LoVo (cell line): ENCODE measurements at regions not wholly inside any gene's neighbourhood (a gene's known extent, or its start where the extent isn't known, plus 50 kb on each side); places are given as distances from the start of the nearest gene placed in this dataset.
A peak's percentile ranks its signal among the peaks of the same experiment; 100 is the strongest.

Experiments
- DNase-seq: peaks from one replicate; pipeline ENCODE4 v3.0.0-alpha.2; 2016; ENCODE audit warnings: low spot score

DNA sequence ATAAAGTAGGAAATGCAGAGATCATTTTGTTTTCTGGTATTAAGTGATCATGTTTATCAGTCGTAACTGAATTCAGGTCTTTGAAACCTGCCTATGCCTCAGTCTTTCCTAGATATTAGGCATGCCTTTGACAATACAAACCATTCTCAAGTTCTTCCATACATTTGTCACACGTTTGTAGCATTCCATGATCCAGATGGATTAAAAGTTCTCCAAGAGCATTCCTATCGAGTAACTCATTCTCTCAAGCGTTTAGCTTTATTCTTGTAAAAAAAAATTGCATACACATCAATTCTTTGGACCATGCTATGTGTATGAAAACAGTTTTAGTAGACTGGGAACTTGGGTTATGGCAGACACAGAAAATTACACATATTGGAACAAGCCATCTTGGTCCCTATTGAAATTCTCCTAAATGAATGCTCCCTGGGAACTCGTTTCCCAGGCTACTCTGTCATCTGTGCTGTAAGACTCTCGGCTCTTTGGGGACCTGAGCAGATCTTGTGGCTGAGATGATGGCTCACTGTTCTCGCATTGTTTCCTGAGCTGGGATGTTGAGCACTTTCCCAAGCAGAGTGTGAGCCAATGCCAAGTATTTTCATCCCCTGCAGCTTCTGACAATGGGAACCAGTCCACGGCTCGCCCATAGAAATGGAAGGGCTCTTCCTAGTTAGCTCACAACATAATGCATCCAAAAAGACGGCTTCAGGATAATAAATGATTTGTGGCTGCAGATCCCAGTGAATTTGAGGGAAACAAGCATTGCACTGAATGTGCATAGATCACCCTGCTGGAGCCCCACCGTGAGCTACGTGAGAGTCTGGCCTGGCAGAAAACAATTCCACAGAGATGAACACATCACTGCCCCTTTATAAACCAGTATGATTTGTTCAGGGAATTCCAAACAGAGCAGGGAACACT lies 230.2 kb downstream of the IRX1 start:
- no peak for DNase-seq

DNA sequence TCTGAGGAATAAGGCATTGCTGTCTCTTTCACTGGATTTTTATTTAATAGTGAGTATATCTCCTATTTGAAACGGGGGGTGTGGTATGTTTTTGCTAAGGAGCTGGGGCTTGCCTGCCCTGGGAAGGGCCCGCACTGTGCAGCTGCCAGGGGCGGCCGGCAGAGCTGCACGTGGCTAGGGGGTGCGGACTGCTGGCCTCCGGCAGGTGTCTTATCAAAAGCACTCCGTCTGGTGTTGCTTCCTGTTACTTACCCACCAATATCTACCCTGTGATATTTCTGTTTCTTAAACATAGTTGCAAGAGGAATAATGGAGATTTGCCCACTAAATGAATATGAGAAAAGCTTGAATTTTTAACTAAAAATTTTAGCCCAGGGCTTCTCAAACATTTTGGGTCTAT lies 232.0 kb downstream of the IRX1 start:
- no peak for DNase-seq

DNA sequence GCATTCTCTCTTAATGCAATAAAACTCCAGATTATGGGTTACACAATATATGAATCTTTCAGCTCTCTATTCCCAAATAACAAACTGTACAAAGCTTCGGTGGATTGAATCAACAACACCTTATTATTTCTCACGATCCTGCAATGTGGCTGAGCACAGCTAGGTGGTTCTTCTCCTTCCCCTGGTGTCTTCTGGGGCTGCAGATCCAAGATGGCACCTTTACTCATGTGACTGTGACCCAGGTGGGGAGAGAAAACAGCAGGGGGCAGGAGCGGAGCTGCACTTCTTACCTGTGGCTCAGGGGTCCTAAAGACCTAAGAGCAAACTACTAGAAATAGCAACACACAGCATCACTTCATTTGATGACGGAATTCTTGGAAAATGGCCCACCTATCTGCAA lies 233.1 kb downstream of the IRX1 start:
- no peak for DNase-seq

DNA sequence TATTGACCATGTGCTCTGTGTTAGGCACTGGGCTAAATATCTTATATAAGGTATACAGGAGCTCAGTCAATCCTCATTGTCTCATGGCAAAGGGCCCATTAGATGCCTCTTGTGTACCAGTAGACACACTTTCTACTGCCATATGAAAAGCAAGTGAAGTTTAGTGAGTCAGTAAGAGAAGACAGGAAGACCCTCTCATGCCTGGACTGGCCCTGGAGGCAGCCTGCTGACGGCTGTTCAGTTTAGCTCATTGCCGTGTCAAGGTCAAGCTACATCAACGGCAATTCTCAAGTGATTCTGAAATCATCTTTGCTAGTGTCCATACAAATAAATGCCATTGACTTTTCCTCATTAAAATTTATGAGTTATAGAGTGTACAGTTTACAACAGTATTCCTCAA lies 237.9 kb downstream of the IRX1 start:
- no peak for DNase-seq

DNA sequence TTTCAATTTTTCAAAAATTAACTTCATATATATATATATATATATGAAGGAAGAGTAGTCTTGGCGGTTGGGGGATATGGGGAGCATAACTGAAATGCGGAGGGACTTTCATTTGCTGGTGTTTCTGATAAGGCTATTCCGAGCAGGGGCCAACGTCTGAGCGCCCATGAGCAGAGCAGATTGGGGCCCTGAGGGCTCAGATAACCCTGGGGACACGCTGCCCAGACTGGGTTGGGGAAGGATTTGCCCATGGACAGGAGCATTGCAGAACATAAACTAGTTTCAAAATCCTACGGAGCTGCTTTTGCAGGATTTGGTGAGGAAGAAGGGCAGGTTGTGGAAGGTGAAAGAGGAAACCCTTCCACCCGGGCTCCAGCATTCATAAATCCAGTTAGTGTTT lies 240.2 kb downstream of the IRX1 start:
- DNase-seq: no peak

DNA sequence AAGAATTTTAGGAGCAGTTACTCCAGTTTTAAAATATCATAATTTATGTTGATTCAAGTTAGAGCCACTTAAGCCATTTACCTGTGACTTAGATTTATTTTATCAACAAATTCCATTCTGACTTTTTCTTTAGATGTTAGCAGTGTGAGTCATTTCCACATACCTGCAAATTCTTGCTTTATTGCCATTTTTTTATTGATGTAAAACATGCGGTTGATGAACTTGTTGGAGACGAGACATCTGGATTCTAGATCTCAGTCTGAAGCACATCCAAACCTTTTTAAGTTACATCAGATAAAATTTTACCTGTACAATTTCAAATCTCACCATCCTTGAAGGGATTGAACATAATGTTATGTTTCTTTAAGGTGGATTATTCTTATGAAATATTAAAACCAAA lies 240.9 kb downstream of the IRX1 start:
- peak; percentile 1 for DNase-seq

DNA sequence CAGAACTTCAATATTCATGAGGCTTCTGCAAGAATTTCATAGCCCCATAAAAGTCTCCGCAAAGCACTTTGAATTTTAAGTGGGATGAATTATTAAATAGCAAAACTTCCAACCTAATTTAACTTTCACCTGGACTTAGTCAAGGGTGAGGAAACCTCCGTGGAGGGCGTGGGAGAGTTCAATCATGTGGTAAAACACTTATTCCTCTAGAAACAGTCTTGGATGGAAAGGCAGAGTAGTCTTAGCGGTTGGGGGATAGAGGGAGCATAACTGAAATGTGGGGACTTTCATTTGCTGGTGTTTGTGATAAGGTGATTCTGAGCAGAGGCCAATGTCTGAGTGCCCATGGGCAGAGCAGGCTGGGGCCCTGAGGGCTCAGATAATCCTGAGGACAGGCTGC lies 241.9 kb downstream of the IRX1 start:
- DNase-seq: no peak

DNA sequence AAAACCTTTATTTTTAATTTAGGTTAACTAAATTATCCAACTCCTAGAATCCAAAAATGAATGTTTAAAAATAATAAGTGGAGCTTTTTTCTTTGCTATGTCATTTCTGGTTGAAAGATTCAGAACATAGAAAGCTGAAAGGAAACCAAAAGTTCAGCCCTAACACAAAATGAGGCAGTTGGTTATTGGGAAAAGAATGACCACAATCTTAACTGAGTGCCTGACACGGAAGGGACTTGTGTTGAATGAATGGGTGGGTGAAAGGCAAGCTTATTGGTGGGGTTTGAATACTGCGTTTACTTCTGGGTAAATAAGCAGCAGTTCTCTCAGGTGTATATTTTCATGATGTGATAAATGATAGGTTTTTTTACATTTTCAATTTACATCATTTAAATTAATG lies 243.5 kb downstream of the IRX1 start:
- no peak for DNase-seq

DNA sequence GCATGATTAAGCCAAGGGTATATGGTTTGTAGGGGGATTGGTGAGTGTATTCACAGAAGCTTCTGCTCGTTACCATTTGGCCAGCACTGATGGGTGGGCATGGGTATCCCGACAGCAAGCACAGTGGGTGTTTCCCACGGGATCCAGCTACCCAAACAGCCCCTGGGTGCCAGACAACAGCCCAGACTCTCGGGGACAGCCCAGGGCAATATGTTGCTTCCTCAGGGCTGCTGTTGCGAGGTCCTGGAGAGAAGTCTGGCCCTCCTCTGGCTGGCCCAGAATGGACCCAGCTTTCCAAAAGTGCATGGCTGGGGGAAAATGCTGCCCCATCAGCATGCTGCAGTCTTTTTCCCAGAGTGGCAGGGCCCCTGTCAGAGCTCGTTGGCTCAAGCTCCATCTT lies 247.0 kb downstream of the IRX1 start:
- DNase-seq: no peak

DNA sequence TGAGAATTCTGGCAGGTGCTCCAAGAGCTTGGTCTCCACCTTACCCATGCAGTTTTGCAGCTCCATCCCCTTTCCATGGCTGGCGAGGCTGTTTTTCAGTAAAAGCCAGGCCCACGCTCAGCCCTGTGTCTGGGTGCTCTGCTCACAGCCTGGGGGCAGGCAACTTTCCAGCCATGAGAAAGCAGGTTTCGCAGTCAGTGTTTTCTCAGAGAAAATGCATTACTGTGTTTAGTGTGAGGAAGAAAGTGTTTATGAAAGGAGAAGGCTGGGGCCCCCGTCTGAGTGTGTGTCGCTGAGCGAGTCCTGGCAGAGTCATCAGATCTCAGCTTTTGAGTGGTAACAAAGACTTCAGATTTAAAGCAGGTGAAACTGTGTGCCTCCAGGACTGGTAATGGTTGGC lies 248.1 kb downstream of the IRX1 start:
- DNase-seq: no peak

DNA sequence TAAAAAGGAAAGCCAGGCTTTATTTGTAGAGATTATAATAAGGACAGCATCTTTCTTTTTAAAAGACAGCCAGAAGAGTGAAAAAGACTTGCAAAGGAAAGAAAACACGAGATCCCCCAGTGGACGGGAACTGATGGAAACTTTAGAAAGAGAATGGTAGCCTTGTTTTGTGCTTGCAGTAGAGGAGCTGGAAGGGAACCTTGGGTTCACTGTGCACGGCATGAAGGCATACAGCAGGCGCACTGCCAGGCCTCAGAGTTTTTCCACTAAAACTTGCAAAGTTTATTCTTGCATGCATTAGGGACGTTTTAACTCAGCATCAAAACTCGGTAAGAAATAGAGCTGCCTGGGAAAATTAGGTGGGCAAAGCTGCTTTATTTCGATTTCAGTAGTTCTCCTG lies 248.6 kb downstream of the IRX1 start:
- DNase-seq: no peak

DNA sequence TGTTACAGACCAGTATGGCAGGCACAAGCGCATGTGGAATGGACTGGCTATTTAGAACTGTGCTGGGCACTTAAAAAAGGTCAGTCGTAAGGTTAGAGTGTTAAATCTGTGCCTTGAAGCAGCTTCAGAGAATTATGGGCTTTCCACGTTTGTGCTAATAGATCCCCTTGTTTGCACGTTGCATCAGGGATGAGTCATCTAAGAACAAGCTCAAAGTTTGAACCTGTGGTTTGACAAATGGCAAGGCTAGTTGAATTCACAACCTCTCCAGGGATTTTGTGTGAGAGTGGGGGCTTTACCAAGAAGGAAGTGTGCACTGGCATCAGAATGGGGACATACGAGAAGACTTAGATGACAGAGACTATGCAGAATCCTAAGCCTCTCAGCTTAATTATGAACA lies 249.6 kb downstream of the IRX1 start:
- peak; percentile 3 for DNase-seq

DNA sequence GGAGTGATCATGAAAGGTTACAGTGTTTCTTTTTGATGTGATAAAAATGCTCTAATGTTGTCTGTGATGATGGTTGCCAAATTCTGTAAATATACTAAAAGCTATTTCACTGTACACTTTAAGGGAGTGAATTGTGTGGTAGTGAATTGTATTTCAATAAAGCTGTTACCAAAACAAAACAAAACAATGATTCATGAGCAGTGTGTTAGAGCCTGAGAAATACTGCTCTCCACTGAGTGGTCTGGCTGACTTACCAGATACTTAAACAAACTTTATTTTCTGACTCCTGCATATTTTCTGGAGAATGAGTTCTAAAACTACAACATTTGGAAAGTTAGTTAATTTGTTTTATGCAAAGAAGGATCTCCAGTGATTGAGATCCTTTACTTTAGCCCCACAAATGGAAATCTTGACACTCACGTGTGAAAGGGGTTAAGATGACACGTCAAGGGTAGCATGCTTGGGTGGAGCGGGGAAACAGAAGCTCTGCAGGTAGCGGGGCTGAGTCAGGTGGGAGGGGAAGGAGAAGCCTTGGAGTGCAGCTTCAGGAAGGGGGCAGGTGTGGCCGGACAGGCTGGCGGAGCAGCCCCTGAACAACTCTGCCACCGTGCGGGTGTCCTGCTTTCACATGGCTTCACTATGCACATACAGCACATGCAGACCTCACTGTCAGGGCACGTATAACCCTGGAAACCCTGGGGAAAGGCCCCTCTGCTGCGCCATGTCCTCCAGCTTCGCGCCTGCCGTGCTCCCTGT lies 256.7 kb downstream of the IRX1 start:
- DNase-seq: no peak

DNA sequence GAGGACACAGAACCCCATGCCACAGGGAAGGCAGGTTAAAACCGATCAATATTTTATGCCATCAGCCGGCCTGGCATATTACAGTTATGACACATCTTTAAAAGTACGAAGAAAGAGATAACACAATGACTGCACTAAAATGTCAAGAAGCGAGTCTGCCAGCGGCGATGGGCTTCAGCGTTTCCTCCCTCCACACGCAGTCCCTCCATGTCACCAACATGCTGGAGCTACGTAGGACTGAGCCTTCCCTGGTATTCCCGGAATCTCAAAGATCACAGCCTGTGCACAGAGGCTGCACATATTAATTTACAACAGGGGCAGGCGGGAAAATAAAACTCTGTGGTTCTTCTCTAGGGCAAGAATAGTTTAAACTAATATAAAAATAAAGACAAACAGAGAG lies 257.7 kb downstream of the IRX1 start:
- DNase-seq: no peak

DNA sequence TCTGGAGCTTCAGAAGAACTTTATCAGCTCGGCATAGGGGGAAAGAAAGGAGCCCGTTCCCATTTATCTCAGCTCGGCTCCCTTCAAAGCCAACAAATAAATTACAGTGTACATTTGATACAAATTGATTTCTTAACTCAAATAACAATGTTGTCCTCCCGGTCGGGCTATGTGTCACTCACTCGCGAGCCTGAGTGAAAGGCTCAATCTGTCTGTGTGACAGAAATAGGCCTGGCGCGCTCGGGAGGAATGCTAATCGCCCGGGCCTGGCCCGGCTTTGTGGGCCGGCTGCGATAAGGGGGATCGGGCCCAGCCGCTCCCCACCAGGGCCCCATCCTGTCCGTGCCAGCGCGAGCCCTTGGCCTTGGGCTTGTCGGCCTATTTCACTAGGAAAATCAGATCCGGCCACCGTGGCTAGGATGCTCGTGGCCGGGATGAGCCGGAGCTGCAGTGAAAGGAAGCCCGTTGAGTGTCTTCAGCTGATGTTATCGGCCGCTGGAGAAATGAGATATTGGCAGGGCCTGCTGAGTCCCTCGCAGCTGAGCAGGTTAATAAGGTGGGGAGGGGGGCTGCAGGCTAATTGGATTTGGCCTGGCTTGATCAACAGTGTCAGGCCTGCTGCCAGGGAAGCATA lies 258.7 kb downstream of the IRX1 start:
- no peak for DNase-seq

DNA sequence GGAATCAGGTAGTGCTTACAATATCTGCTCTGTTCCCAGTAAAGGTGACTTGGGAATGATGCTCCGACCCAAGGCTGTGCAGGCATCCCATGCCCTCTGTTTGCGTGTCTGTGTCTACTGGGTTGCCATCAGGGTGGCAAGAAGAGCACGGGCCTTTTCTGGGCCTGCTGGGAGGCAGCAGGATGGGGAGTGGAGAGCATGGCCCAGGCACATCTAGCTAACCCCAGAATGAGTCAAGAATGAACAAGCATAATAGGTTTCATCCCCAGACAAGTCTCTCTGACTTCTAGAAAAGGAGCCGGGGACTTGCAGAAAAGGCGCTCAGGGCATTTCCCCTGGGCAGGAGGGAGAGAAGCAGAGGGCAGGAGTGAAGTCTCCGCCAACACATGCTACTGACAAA lies 260.4 kb downstream of the IRX1 start:
- no peak for DNase-seq

DNA sequence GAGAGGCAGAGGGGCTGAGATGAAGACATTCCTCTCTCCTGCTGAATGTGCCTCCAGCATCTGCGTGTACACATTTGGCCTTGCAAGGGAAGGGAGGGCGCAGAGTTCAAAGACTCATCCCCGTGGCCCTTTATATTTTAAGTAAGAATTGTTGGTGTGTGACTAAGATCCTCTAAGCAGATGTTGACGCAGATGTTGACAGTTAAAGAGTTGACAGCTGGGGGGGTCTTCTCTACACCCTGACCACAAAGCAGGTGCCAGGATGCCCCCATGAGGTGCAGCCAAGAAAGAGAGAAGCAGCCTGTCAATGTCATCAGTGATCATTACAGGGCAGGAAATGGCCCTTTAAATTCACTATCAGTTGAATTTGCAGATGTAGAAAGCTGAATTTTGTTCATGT lies 262.9 kb downstream of the IRX1 start:
- DNase-seq: no peak

DNA sequence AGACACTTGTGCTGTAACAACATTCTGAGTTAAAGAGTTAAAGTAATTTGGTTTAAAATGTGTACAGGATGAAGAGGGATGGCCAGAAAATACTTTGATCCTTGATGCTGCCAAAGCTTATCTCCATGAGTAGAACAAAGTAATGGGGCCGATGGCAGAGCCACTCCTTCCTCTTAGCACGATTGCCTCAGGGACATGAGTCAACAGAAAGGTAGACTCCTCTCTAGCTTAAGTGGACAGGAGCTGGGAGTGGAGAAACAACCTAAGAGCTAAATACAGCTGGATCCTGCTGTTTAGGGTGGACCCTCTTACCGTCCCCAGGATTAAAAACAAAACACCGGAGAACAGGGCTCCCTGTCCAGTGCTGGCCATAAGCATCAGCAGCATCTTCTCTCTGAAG lies 267.3 kb downstream of the IRX1 start:
- DNase-seq: no peak

DNA sequence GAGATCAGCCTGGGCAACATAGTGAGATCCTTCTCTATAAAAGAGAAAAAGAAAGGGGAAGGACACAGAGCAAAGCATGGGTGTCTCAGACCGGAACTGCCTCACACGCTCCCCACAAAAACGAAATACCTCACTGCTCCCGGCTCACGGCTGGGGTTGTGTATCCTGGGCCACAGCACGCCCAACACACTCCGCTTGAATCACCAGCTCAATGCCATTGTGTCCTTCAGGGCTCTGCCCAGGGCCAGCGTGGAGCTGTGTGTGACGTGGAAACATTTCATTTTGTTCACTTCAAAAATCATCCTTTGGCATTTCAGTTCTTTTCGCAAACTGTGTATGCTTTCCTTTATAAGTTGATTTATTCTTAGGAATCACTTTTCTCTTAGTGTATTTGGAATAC lies 279.5 kb downstream of the IRX1 start:
- DNase-seq: no peak

DNA sequence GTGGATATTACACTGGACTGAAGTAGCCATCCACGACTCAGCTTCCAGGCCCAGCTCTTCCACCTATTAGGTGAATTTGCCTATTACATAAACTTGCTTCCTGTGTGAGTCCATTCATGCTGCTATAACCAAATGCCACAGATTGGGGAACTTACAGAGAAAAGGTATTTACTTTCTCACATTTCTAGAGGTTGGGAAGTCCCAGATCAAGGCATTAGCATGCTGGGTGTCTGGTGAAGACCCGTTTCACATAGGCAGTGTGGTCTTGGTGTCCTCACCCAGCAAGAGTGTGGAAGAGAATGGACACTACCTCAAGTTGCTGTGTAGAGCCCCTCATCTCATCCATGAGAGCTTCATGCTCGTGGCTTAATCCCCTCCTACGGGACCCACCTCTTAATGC lies 282.6 kb downstream of the IRX1 start:
- no peak for DNase-seq

DNA sequence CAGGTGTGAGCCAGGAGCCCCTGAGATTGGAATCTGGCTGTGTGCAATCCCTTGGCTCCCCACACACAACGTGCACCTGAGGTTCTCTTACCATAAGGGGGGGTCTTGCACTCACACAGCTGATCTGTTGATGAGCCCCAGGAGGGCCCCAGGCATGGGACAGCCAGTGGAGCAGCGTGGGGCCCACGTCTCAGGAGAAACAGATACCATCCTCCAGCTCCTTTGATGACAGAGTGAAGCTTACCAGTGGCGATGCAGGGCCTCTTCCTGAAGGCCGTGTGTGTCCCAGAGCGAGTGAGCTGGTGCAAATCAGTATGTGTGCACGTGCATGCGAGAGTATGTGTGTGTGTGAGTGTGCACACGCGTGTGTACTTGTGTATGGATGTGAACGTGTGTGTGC lies 287.4 kb downstream of the IRX1 start:
- no peak for DNase-seq

DNA sequence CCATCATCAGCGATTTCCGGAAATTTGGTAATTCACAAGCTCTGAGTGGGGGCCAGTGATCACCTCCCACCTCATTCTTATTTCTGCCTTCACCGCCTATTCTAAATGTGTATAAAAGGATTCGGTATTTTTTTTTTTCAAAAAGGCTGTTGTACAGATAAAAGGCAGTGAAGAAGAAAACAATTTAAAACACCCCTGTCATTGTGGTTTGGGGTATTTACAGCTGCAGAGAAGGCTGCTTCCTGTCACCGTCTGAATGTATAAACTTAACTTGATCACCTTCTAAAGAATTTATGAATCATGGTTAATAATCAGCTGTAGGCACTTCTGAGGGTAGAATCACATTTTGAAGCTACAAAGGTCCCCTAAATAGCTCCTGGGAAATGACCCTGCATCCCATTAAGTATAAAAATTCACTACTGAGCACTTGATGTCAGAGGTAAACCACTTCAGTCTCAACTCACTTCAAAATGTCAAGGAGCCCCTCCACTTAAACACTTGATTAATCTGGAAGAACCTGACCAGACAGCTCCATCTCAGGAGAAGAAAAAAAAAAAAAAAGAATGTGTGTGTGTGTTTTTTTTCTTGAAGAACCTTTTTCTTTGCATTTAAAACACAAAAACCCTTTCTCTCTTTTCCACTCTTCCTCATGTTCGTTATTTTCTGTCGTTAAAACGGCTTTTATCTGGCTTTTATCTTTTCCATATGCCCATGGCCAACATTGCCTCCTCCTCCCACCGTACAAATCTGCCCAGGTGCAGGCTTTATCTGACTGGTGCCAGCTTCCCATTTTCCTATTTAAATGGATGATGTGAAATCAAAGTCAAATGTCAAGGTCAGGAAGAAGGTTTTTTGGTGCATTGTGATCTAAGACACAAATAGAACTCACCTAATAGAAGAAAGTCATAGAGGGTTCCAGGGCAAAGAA lies 291.2 kb downstream of the IRX1 start:
- no peak for DNase-seq
